B cell (primary cell): ENCODE measurements at regions not wholly inside any gene's neighbourhood (a gene's known extent, or its start where the extent isn't known, plus 50 kb on each side); places are given as distances from the start of the nearest gene placed in this dataset.

Source experiments
- EZH2 ChIP-seq: IDR thresholded peaks from 2 replicates; pipeline ENCODE4 v1.6.1; 2012; ENCODE audit warnings: borderline replicate concordance, low read depth, mild to moderate bottlenecking, moderate library complexity, low read length; ENCODE audit not compliant: insufficient read depth, poor library complexity, severe bottlenecking
- TF ChIP-seq, protein P1 (sequence below): fragments of 200-600 bp; IDR thresholded peaks from one replicate; pipeline ENCODE4 v1.8.0; 2022; ENCODE audit warnings: antibody characterized with exemption, mild to moderate bottlenecking

GRCh38 chr16:9682320-9682719 lies 499.9 kb downstream of the GRIN2A start:
- TF ChIP-seq, protein P1, sequence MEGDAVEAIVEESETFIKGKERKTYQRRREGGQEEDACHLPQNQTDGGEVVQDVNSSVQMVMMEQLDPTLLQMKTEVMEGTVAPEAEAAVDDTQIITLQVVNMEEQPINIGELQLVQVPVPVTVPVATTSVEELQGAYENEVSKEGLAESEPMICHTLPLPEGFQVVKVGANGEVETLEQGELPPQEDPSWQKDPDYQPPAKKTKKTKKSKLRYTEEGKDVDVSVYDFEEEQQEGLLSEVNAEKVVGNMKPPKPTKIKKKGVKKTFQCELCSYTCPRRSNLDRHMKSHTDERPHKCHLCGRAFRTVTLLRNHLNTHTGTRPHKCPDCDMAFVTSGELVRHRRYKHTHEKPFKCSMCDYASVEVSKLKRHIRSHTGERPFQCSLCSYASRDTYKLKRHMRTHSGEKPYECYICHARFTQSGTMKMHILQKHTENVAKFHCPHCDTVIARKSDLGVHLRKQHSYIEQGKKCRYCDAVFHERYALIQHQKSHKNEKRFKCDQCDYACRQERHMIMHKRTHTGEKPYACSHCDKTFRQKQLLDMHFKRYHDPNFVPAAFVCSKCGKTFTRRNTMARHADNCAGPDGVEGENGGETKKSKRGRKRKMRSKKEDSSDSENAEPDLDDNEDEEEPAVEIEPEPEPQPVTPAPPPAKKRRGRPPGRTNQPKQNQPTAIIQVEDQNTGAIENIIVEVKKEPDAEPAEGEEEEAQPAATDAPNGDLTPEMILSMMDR = no peak
- TF ChIP-seq EZH2 = no peak
